Caki2 (cell line): ENCODE measurements at regions not wholly inside any gene's neighbourhood (a gene's known extent, or its start where the extent isn't known, plus 50 kb on each side); places are given as distances from the start of the nearest gene placed in this dataset.
A peak's percentile ranks its signal among the peaks of the same experiment; 100 is the strongest.
"Not testable (repeated sequence)": the region's sequence is repeated elsewhere in the genome, so short reads cannot be mapped to it uniquely, and the experiment has no call there.

Experiments used
- DNase-seq: peaks from one replicate; pipeline ENCODE4 v3.0.0-alpha.2; 2015; ENCODE audit warnings: low read depth
- in situ Hi-C: cut with HindIII; loops from 2 replicates; pipeline ENCODE4 v1.10.0; 2016; ENCODE audit warnings: low sequenced_read_pairs, low pct_unique_long_range_greater_than_20kb, mixed read lengths

GRCh38 chr21:39016740-39017315, 166.4 kb downstream of the PSMG1 start:
- DNase-seq = no peak
- in situ Hi-C loops = no loop called here

DNA sequence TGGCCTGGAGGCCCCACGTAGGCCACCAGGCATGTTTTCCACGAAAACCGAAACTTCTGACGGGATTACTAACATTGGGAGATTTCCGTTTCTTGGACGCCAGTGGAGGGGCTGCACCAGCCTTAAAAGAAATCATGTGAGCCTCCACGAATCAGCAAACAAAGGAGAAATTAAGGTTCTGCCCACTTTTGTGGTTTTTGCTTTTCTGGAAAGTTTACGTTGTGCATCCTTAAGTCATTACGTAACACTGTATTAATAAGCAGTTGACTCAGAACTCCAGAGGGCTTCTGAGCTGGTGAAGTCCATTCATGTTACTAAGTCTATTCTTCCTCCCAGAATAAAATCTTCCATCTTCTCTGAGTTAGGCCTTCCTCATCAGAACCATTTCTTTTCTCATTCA, 168.5 kb downstream of the PSMG1 start:
- peak; percentile 60 for DNase-seq
- in situ Hi-C loops = no loop called here

GRCh38 chr21:39012326-39013230, 170.7 kb downstream of the PSMG1 start:
- in situ Hi-C loops = no loop called here
- no peak for DNase-seq

GRCh38 chr21:39011911-39012310, 171.3 kb downstream of the PSMG1 start:
- in situ Hi-C loops = no loop called here
- DNase-seq = no peak

GRCh38 chr21:39010629-39011404, 172.4 kb downstream of the PSMG1 start:
- DNase-seq = no peak
- in situ Hi-C loops = no loop called here

DNA sequence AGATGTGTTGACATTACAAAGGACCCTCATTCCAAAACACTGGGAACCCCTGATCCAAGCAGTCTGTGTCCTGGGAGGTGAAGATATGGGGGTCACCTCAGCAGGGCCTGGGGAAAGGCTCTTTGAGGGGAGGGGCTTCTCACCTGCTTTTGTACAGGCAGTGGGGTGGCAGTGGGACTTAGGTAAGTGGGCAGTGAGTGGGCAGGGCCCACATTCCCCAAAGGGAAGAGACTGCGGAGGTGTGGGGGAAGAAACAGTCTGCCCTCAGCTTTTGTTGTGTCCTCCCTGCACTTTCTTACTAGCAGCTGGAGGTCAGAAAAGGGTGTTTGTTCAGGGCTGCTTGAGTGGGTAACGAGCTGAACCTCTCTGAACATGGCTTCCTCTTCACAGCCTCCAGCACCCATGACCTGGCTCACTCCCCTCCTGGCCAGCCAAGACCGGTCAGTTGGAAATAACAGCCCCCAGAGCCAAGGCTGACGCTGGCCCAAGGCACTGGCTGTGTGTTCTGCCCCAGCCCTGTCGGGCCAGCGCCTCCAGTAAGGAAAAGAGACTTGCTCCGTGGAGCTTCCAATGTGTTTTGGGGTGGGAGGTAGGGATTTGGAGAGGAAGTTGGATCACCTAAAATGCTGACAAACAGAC, 173.5 kb downstream of the PSMG1 start:
- DNase-seq = no peak
- in situ Hi-C loops = no loop called here

DNA sequence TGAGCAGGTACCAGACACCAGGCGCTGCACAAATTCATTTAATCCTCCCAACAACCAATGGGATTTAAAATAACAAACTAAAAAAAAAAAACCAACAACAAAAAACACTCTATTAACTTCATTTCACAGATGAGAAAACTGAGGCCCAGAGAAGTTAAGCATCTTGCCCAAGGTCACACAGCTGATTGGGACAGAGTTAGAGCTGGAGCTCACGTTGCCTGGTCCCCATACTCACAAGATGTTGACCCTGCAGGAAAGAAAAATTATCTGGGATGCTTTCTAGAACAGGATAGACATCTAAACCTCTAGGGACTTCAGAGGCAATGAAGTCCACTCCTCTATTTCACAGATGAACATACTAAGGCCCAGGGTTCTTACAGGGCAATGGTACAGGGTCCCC, 175.3 kb downstream of the PSMG1 start:
- DNase-seq = no peak
- in situ Hi-C loops = no loop called here

- no peak for DNase-seq
- in situ Hi-C loops = no loop called here
These were observed 175.7 kb downstream of the PSMG1 start for GRCh38 chr21:39007532-39007931.

GRCh38 chr21:39006571-39007311, 176.5 kb downstream of the PSMG1 start:
- in situ Hi-C loops = no loop called here
- no peak for DNase-seq

DNA sequence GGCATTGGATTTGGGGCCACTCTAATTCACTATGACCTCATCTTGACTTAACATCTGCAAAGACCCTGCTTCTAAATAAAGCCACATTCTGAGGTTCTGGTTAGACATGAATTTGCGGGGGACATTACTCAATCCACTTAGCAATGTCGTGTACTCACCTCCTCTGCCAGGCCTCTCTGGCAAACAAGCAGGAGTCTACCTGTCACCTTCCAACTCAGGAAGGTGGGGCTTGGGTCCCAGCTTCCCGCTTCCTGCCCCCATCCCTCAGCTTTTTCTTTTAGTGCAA, 177.8 kb downstream of the PSMG1 start:
- DNase-seq = no peak
- in situ Hi-C loops = no loop called here

DNA sequence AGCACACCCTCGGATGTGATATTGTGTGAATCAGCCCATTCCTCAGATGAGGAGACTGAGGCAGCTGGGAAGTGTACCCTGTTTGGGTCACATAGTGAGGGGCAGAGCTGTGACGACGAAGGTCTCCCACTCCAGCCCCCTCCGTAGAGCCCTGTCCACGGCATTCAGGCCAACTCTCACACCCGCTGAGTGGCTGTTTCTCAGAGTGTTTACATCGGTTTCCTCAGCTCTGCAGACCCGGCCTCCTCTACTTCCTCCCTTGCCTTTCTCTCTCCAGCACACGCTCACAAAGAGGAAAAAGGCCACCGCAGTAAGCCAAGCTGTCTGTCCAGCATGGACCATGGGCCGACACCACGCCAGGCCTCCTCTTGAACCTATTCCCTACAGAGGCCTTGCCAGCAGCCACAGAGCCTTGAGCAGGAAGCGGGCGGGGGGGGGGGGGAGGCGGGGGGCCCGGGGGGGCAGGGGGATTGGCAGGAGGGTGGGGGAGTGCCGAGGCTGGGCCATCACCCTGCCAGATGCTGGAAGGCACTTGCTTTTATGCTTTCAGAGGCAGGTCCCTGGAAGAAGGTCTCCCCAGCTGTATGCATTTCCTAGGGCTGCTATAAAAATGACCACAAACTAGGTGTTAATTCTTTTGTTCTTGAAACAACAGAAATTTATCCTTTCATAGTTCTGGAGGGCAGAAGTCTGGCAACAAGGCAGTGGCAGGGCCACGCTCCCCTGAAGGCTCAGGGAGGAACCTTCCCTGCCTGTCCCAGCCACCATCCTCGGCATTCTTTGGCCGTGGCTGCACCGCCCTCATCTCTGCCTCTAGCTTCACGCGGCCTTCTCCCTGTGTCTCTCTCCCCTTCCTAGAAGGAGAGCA, 178.4 kb downstream of the PSMG1 start:
- no peak for DNase-seq
- in situ Hi-C loops = no loop called here

DNA sequence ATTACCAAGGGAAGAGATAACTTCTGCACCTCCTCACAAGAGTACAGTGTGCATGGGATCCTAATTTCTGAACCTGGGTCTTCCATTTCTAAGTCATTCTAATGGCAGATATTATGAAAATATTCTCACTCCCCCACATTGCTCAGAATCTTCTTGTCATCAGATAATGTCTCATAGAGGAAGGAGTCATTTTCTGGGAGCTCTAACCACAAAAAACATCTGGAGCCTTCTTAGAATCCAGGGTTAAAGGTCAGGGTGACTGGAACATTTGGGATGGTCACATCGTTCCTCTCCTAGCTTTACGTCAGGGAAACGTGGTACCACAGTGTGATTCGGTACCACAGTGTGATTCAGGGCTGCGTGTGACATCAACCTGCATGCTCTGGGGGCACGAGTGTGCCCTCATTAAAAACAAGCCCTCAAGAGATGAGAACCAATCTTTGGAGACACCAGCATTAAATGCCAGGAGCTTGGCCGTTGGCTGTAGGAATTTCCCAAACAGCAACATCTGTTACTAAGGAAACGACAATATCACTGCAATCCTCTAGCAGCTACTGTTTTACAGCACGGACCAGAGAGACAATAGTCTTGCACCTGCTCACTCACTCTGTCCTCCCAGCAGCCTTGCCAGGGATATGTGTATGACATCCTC, 179.1 kb downstream of the PSMG1 start:
- in situ Hi-C loops = no loop called here
- DNase-seq = no peak

- in situ Hi-C loops = no loop called here
- no peak for DNase-seq
These were observed 181.9 kb downstream of the PSMG1 start for GRCh38 chr21:39001341-39001740.

- in situ Hi-C loops = no loop called here
- DNase-seq = no peak
These were observed 182.8 kb downstream of the PSMG1 start for GRCh38 chr21:39000496-39000895.

GRCh38 chr21:38999161-38999560, 184.1 kb downstream of the PSMG1 start:
- in situ Hi-C loops = no loop called here
- DNase-seq = no peak

- in situ Hi-C loops, DNase-seq: not testable (repeated sequence)
These were observed 185.0 kb downstream of the PSMG1 start for GRCh38 chr21:38998281-38998680.

DNA sequence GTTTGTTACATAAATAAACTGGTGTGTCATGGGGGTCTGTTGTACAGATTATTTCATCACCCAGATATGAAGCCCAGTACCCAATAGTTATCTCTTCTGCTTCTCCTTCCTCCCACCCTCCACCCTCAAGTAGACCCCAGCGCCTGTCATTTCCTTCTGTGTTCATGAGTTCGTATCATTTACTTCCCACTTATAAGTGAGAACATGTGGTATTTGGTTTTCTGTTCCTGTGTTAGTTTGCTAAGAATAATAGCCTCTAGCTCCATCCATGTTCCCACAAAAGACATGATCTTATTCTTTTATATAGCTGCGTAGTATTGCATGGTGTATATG, 185.4 kb downstream of the PSMG1 start:
- DNase-seq, in situ Hi-C loops: not testable (repeated sequence)
